ENCODE measurements at regions not wholly inside any gene's neighbourhood (a gene's known extent, or its start where the extent isn't known, plus 50 kb on each side); places are given as distances from the start of the nearest gene placed in this dataset.

DNA sequence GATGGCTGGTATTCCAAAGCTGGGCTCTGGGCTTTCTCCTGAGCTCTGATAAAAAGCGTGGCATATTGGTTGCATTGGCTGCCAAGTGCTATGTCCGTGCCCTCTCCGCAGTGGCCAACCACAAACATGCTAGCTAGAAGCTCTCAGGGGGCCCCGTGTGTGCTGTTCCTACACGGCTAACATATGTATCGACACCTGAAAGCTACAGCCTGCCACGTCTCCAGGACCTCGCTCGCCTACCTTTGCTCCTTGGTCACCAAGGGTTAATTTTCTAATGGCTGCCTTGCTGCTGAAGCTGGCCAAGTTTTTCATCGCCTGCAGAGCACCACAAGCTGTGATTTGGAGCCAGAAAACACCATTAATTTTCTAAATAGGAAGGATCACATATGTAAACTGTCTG is 888.4 kb downstream of the BCL11A start:
- no peak for TF ChIP-seq CTCF (conservative IDR thresholded peaks at IDR 0.05; ENCODE audit: low read depth, low read length)
- no peak for DNase-seq (ENCODE audit: low read depth)
- H3K4me3 ChIP-seq (ENCODE audit: low read length), result no peak overlapping the region

DNA sequence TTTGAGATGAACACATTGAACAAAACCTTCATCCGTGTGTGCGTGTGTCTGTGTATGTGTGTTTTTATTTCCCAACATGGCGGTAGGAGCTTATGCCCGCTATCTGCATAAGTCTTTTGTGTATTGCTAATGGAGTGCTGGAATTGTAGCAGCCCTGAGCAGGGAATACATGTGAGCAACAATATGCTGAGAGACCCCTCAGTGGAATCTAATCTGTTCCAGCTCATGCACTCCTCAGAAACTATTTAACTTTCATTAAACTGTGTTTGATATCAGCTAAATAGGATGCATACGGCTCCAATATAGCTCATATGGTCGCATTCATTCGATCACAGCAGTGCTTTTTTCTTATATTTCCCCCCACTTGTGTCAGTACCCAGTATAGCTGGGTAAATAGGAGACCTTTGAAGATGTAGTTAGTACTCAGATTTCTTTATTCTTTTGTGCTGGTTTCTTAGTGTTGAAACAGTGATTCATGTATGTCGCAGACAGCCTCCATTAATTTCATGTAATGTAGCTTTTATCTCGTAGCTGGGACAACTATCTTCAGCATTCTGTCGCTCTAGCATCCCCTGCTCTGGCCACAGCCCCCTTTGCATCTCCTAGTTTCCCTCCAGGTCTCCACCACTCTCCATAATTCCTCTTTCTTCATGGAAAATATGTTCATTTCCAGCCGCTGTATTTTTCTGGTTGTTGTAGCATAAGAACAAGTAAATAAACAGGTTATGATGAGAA is 891.2 kb downstream of the BCL11A start:
- TF ChIP-seq CTCF (conservative IDR thresholded peaks at IDR 0.05; ENCODE audit: low read depth, low read length), result no peak
- H3K4me3 ChIP-seq (ENCODE audit: low read length), result no peak overlapping the region
- no peak for DNase-seq (ENCODE audit: low read depth)

GRCh38 chr2:59660262-59660661 is 893.2 kb downstream of the BCL11A start:
- no peak for TF ChIP-seq CTCF (conservative IDR thresholded peaks at IDR 0.05; ENCODE audit: low read depth, low read length)
- no peak for DNase-seq (ENCODE audit: low read depth)
- no peak overlapping the region for H3K4me3 ChIP-seq (ENCODE audit: low read length)

DNA sequence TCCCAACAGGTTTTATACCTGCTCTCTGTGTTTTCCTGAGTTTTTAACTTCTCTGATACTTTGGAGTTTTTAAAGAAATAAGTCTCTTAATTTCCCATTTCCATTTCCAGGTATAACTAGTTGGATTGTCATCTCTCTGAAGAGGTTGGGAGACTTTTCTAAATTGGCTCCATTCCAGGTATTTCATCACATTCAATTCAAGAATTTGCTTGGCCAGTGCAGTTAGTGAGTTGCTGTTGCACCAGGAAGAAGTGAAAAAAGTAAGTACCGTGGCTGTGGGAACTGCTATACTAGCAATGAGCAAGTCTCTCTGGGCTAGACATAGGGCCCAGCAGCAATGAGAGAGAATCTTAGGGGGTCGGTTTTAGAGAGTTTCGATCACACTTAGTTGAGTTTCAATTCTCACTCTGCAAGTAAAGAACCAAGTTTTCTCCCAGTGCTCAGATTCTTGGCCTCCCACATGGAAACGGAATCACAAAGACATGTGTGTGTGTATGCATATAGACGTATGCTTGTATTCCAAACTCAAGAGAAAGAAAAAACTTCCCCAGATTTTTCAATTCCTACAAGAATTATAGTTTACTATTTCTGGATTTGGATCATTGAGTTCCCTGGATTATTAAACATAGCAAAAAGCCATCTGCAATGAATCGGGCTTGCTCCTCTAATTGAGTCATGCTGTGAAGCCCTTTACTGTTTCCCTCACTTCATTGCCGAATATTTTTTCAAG is 894.4 kb downstream of the BCL11A start:
- no peak for TF ChIP-seq CTCF (conservative IDR thresholded peaks at IDR 0.05; ENCODE audit: low read depth, low read length)
- no peak for DNase-seq (ENCODE audit: low read depth)

GRCh38 chr2:59655809-59656208 is 897.6 kb downstream of the BCL11A start:
- no peak overlapping the region for H3K4me3 ChIP-seq (ENCODE audit: low read length)
- DNase-seq (ENCODE audit: low read depth), result no peak
- no peak for TF ChIP-seq CTCF (conservative IDR thresholded peaks at IDR 0.05; ENCODE audit: low read depth, low read length)

More for the DNA sequence above, 894.4 kb downstream of the BCL11A start:
- H3K4me3 ChIP-seq (ENCODE audit: low read length), result no peak overlapping the region

DNA sequence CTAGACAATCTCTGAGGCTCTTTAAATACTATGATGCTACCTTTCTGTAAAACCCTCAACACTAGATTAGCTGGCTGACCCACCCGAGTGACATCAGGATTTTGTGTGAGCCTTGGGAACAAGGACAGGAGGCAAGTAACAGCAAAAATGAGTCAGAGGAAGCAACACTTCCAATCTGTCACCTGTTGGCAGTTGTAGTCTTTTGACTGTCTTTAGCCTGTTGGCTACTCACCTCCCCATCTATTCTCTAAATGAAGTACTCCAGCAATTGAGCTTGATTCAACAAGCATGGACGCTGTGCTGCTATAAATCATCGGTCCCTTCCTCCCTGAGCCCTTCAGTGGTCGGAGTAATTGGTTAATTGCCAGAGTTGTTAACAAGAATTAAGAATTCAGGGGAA is 898.7 kb downstream of the BCL11A start:
- no peak overlapping the region for H3K4me3 ChIP-seq (ENCODE audit: low read length)
- no peak for DNase-seq (ENCODE audit: low read depth)
- no peak for TF ChIP-seq CTCF (conservative IDR thresholded peaks at IDR 0.05; ENCODE audit: low read depth, low read length)

GRCh38 chr2:59653164-59653563 is 900.3 kb downstream of the BCL11A start:
- no peak overlapping the region for H3K4me3 ChIP-seq (ENCODE audit: low read length)
- no peak for TF ChIP-seq CTCF (conservative IDR thresholded peaks at IDR 0.05; ENCODE audit: low read depth, low read length)
- DNase-seq (ENCODE audit: low read depth), result no peak

All from retinal pigment epithelial cell (primary cell).